AG10803 (cell line): ENCODE measurements at regions not wholly inside any gene's neighbourhood (a gene's known extent, or its start where the extent isn't known, plus 50 kb on each side); places are given as distances from the start of the nearest gene placed in this dataset.

Experiments used
- DNase-seq: peaks from one replicate; pipeline ENCODE4 v3.0.0; 2010; ENCODE audit warnings: low read depth
- H3K4me3 ChIP-seq: 2 replicates; pipeline ENCODE4 v1.5.1; 2011; ENCODE audit warnings: mild to moderate bottlenecking, low read length, control low read depth
- CTCF ChIP-seq: conservative IDR thresholded peaks from 2 replicates; pipeline ENCODE4 v1.5.1; 2011; ENCODE audit warnings: mild to moderate bottlenecking, low read length, control low read depth, inconsistent platforms

GRCh38 chr4:106687026-106687425, 318.4 kb upstream of the GIMD1 start:
- no peak for TF ChIP-seq CTCF
- DNase-seq = peak; percentile 30
- no peak overlapping the region for H3K4me3 ChIP-seq

- no peak for TF ChIP-seq CTCF
- DNase-seq = no peak
- no peak overlapping the region for H3K4me3 ChIP-seq
These were observed 312.9 kb upstream of the GIMD1 start for GRCh38 chr4:106681381-106681921.

- H3K4me3 ChIP-seq = no peak overlapping the region
- no peak for TF ChIP-seq CTCF
- no peak for DNase-seq
These were observed 310.5 kb upstream of the GIMD1 start for GRCh38 chr4:106679063-106679462.

- no peak overlapping the region for H3K4me3 ChIP-seq
- no peak for DNase-seq
- TF ChIP-seq CTCF = no peak
These were observed 308.6 kb upstream of the GIMD1 start for GRCh38 chr4:106677213-106677612.

GRCh38 chr4:106676173-106676921, 307.8 kb upstream of the GIMD1 start:
- no peak for TF ChIP-seq CTCF
- DNase-seq = peak; percentile 93
- no peak overlapping the region for H3K4me3 ChIP-seq

GRCh38 chr4:106671716-106672115, 303.1 kb upstream of the GIMD1 start:
- DNase-seq = peak; percentile 68
- TF ChIP-seq CTCF = no peak
- H3K4me3 ChIP-seq = no peak overlapping the region

- TF ChIP-seq CTCF = no peak
- no peak overlapping the region for H3K4me3 ChIP-seq
- DNase-seq = peak; percentile 58
These were observed 302.4 kb upstream of the GIMD1 start for GRCh38 chr4:106670976-106671375.
